ENCODE measurements at regions not wholly inside any gene's neighbourhood (a gene's known extent, or its start where the extent isn't known, plus 50 kb on each side); places are given as distances from the start of the nearest gene placed in this dataset.

- no peaks in the 10 kb centered on the region for H3K79me1 ChIP-seq (replicated peaks; ENCODE audit: low read length, poor library complexity, severe bottlenecking)
- H2AK5ac ChIP-seq (ENCODE audit: low read length, severe bottlenecking): no peak overlapping the region
- no peaks in the 10 kb centered on the region for H3K36me3 ChIP-seq (ENCODE audit: control insufficient read depth in 1 of 2, insufficient read depth in 2 of 2, low read depth in 1 of 2, low read length in 2 of 2)
- no peak overlapping the region for H3K4ac ChIP-seq (ENCODE audit: low read depth in 1 of 2, low read length in 2 of 2)
- DNase-seq: no peak
- no peak overlapping the region for H4K8ac ChIP-seq (ENCODE audit: low read length)
- H3K27ac ChIP-seq (ENCODE audit: low read length, poor library complexity, severe bottlenecking): no peak overlapping the region
- no peak overlapping the region for H2BK120ac ChIP-seq (ENCODE audit: low read depth, low read length)
- H3K18ac ChIP-seq (ENCODE audit: low read depth in 1 of 2, low read length in 2 of 2): no peak overlapping the region
- peaks cover under 1% of the 10 kb centered on the region for H3K4me1 ChIP-seq (ENCODE audit: control insufficient read depth, insufficient read depth, low read depth, low read length)
- no peak overlapping the region for H2BK12ac ChIP-seq (ENCODE audit: low read length in 2 of 2)
- no peak overlapping the region for H3K14ac ChIP-seq (ENCODE audit: low read length in 2 of 2)
- WGBS: 97% methylated on average over 1 of the region's 2 CpGs
- H2BK15ac ChIP-seq (ENCODE audit: low read depth, poor library complexity, severe bottlenecking): no peak overlapping the region
- H3K9me3 ChIP-seq (ENCODE audit: control insufficient read depth, low read length): no peaks in the 10 kb centered on the region
- H3K27me3 ChIP-seq (ENCODE audit: control insufficient read depth in 1 of 2, insufficient read depth in 1 of 2, low read length in 2 of 2): no peaks in the 10 kb centered on the region
- no peak overlapping the region for H3K23ac ChIP-seq (ENCODE audit: low read length in 2 of 2)
- no peak overlapping the region for H2AFZ ChIP-seq (ENCODE audit: low read depth, low read length)
- H3K4me3 ChIP-seq (ENCODE audit: insufficient read depth in 1 of 2, low read depth in 1 of 2, low read length in 2 of 2): no peak overlapping the region
- no peak overlapping the region for H2BK5ac ChIP-seq (ENCODE audit: low read depth, low read length, poor library complexity, severe bottlenecking)
- H3K9ac ChIP-seq (ENCODE audit: low read length): no peak overlapping the region
- no peak overlapping the region for H3K4me2 ChIP-seq (ENCODE audit: low read length, poor library complexity, severe bottlenecking)
- H4K91ac ChIP-seq (ENCODE audit: low read length): no peak overlapping the region
Measured at GRCh38 chr14:83711046-83711445, 1818.9 kb upstream of the FLRT2 start.

GRCh38 chr14:83712418-83713129 lies 1817.4 kb upstream of the FLRT2 start:
- Histone ChIP-seq H3K27me3 (ENCODE audit: control insufficient read depth in 1 of 2, insufficient read depth in 1 of 2, low read length in 2 of 2) (no peaks in the 10 kb centered on the region), H3K4me3 (ENCODE audit: insufficient read depth in 1 of 2, low read depth in 1 of 2, low read length in 2 of 2) (no peak overlapping the region), H3K4ac (ENCODE audit: low read depth in 1 of 2, low read length in 2 of 2) (no peak overlapping the region), H4K8ac (ENCODE audit: low read length) (no peak overlapping the region), H3K36me3 (ENCODE audit: control insufficient read depth in 1 of 2, insufficient read depth in 2 of 2, low read depth in 1 of 2, low read length in 2 of 2) (no peaks in the 10 kb centered on the region), H3K18ac (ENCODE audit: low read depth in 1 of 2, low read length in 2 of 2) (no peak overlapping the region), H3K14ac (ENCODE audit: low read length in 2 of 2) (no peak overlapping the region), H2BK5ac (ENCODE audit: low read depth, low read length, poor library complexity, severe bottlenecking) (no peak overlapping the region), H3K4me2 (ENCODE audit: low read length, poor library complexity, severe bottlenecking) (no peak overlapping the region), H2AK5ac (ENCODE audit: low read length, severe bottlenecking) (no peak overlapping the region), H3K9ac (ENCODE audit: low read length) (no peak overlapping the region), H3K23ac (ENCODE audit: low read length in 2 of 2) (no peak overlapping the region), H3K4me1 (ENCODE audit: control insufficient read depth, insufficient read depth, low read depth, low read length) (no peaks in the 10 kb centered on the region), H2BK120ac (ENCODE audit: low read depth, low read length) (no peak overlapping the region), H3K27ac (ENCODE audit: low read length, poor library complexity, severe bottlenecking) (no peak overlapping the region), H2BK12ac (ENCODE audit: low read length in 2 of 2) (no peak overlapping the region), H2AFZ (ENCODE audit: low read depth, low read length) (no peak overlapping the region), H4K91ac (ENCODE audit: low read length) (no peak overlapping the region), H3K9me3 (ENCODE audit: control insufficient read depth, low read length) (no peaks in the 10 kb centered on the region), H3K79me1 (replicated peaks; ENCODE audit: low read length, poor library complexity, severe bottlenecking) (no peaks in the 10 kb centered on the region), H2BK15ac (ENCODE audit: low read depth, poor library complexity, severe bottlenecking) (no peak overlapping the region)
- 96% methylated on average over 2 of the region's 2 CpGs for WGBS
- DNase-seq: no peak

- Histone ChIP-seq H3K36me3 (ENCODE audit: control insufficient read depth in 1 of 2, insufficient read depth in 2 of 2, low read depth in 1 of 2, low read length in 2 of 2) (no peaks in the 10 kb centered on the region), H2BK5ac (ENCODE audit: low read depth, low read length, poor library complexity, severe bottlenecking) (no peak overlapping the region), H3K14ac (ENCODE audit: low read length in 2 of 2) (no peak overlapping the region), H3K27me3 (ENCODE audit: control insufficient read depth in 1 of 2, insufficient read depth in 1 of 2, low read length in 2 of 2) (no peaks in the 10 kb centered on the region), H3K9ac (ENCODE audit: low read length) (no peak overlapping the region), H2BK120ac (ENCODE audit: low read depth, low read length) (no peak overlapping the region), H3K4ac (ENCODE audit: low read depth in 1 of 2, low read length in 2 of 2) (no peak overlapping the region), H2BK12ac (ENCODE audit: low read length in 2 of 2) (no peak overlapping the region), H3K4me1 (ENCODE audit: control insufficient read depth, insufficient read depth, low read depth, low read length) (no peaks in the 10 kb centered on the region), H3K18ac (ENCODE audit: low read depth in 1 of 2, low read length in 2 of 2) (no peak overlapping the region), H3K9me3 (ENCODE audit: control insufficient read depth, low read length) (peaks cover 4% of the 10 kb centered on the region), H2AFZ (ENCODE audit: low read depth, low read length) (no peak overlapping the region), H3K27ac (ENCODE audit: low read length, poor library complexity, severe bottlenecking) (no peak overlapping the region), H2AK5ac (ENCODE audit: low read length, severe bottlenecking) (no peak overlapping the region), H2BK15ac (ENCODE audit: low read depth, poor library complexity, severe bottlenecking) (no peak overlapping the region), H3K23ac (ENCODE audit: low read length in 2 of 2) (no peak overlapping the region), H3K4me2 (ENCODE audit: low read length, poor library complexity, severe bottlenecking) (no peak overlapping the region), H4K91ac (ENCODE audit: low read length) (no peak overlapping the region), H4K8ac (ENCODE audit: low read length) (no peak overlapping the region), H3K4me3 (ENCODE audit: insufficient read depth in 1 of 2, low read depth in 1 of 2, low read length in 2 of 2) (no peak overlapping the region), H3K79me1 (replicated peaks; ENCODE audit: low read length, poor library complexity, severe bottlenecking) (no peaks in the 10 kb centered on the region)
- DNase-seq: no peak
- 100% methylated on average over 1 of the region's 2 CpGs for WGBS
Measured at GRCh38 chr14:83713732-83714131, 1816.2 kb upstream of the FLRT2 start.

GRCh38 chr14:83714151-83714550 lies 1815.8 kb upstream of the FLRT2 start:
- no peak overlapping the region for H2BK12ac ChIP-seq (ENCODE audit: low read length in 2 of 2)
- H2AK5ac ChIP-seq (ENCODE audit: low read length, severe bottlenecking): no peak overlapping the region
- H2BK120ac ChIP-seq (ENCODE audit: low read depth, low read length): no peak overlapping the region
- no peak overlapping the region for H3K4me3 ChIP-seq (ENCODE audit: insufficient read depth in 1 of 2, low read depth in 1 of 2, low read length in 2 of 2)
- no peaks in the 10 kb centered on the region for H3K36me3 ChIP-seq (ENCODE audit: control insufficient read depth in 1 of 2, insufficient read depth in 2 of 2, low read depth in 1 of 2, low read length in 2 of 2)
- no peak overlapping the region for H2BK15ac ChIP-seq (ENCODE audit: low read depth, poor library complexity, severe bottlenecking)
- H3K4me1 ChIP-seq (ENCODE audit: control insufficient read depth, insufficient read depth, low read depth, low read length): no peaks in the 10 kb centered on the region
- H3K23ac ChIP-seq (ENCODE audit: low read length in 2 of 2): no peak overlapping the region
- H3K79me1 ChIP-seq (replicated peaks; ENCODE audit: low read length, poor library complexity, severe bottlenecking): no peaks in the 10 kb centered on the region
- no peak overlapping the region for H3K4me2 ChIP-seq (ENCODE audit: low read length, poor library complexity, severe bottlenecking)
- peaks cover 4% of the 10 kb centered on the region for H3K9me3 ChIP-seq (ENCODE audit: control insufficient read depth, low read length)
- no peaks in the 10 kb centered on the region for H3K27me3 ChIP-seq (ENCODE audit: control insufficient read depth in 1 of 2, insufficient read depth in 1 of 2, low read length in 2 of 2)
- H3K4ac ChIP-seq (ENCODE audit: low read depth in 1 of 2, low read length in 2 of 2): no peak overlapping the region
- H3K18ac ChIP-seq (ENCODE audit: low read depth in 1 of 2, low read length in 2 of 2): no peak overlapping the region
- H2BK5ac ChIP-seq (ENCODE audit: low read depth, low read length, poor library complexity, severe bottlenecking): no peak overlapping the region
- no peak overlapping the region for H3K9ac ChIP-seq (ENCODE audit: low read length)
- H4K91ac ChIP-seq (ENCODE audit: low read length): no peak overlapping the region
- no peak for DNase-seq
- no peak overlapping the region for H4K8ac ChIP-seq (ENCODE audit: low read length)
- no peak overlapping the region for H2AFZ ChIP-seq (ENCODE audit: low read depth, low read length)
- H3K14ac ChIP-seq (ENCODE audit: low read length in 2 of 2): no peak overlapping the region
- no peak overlapping the region for H3K27ac ChIP-seq (ENCODE audit: low read length, poor library complexity, severe bottlenecking)
